ENCODE measurements at regions not wholly inside any gene's neighbourhood (a gene's known extent, or its start where the extent isn't known, plus 50 kb on each side); places are given as distances from the start of the nearest gene placed in this dataset.
A peak's percentile ranks its signal among the peaks of the same experiment; 100 is the strongest.
"Not testable (repeated sequence)": the region's sequence is repeated elsewhere in the genome, so short reads cannot be mapped to it uniquely, and the experiment has no call there.

- TF ChIP-seq, protein P1, sequence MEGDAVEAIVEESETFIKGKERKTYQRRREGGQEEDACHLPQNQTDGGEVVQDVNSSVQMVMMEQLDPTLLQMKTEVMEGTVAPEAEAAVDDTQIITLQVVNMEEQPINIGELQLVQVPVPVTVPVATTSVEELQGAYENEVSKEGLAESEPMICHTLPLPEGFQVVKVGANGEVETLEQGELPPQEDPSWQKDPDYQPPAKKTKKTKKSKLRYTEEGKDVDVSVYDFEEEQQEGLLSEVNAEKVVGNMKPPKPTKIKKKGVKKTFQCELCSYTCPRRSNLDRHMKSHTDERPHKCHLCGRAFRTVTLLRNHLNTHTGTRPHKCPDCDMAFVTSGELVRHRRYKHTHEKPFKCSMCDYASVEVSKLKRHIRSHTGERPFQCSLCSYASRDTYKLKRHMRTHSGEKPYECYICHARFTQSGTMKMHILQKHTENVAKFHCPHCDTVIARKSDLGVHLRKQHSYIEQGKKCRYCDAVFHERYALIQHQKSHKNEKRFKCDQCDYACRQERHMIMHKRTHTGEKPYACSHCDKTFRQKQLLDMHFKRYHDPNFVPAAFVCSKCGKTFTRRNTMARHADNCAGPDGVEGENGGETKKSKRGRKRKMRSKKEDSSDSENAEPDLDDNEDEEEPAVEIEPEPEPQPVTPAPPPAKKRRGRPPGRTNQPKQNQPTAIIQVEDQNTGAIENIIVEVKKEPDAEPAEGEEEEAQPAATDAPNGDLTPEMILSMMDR (IDR thresholded peaks at IDR 0.05; ENCODE audit: borderline replicate concordance) = no peak
Measured at GRCh38 chr1:221246067-221246466, 366.8 kb downstream of the HLX start.

GRCh38 chr1:221246628-221247415, 367.6 kb downstream of the HLX start:
- no peaks in the 10 kb centered on the region for H3K9me3 ChIP-seq (replicated peaks)
- no peaks in the 10 kb centered on the region for H3K27me3 ChIP-seq (ENCODE audit: low read depth)
- H3K27ac ChIP-seq (replicated peaks) = no peak overlapping the region
- TF ChIP-seq, protein P1 (IDR thresholded peaks at IDR 0.05; ENCODE audit: borderline replicate concordance) = no peak
- H3K4me1 ChIP-seq = peaks cover 2% of the 10 kb centered on the region
- no peak for DNase-seq
- no peak overlapping the region for H3K4me3 ChIP-seq
- no peaks in the 10 kb centered on the region for H3K36me3 ChIP-seq
- intact Hi-C loops (cut with micrococcal nuclease) = no loop called here

More at GRCh38 chr1:221246067-221246466, 366.8 kb downstream of the HLX start:
- DNase-seq = no peak
- Histone ChIP-seq H3K4me1 (peaks cover 10% of the 10 kb centered on the region), H3K27ac (replicated peaks) (no peak overlapping the region), H3K27me3 (ENCODE audit: low read depth) (no peaks in the 10 kb centered on the region), H3K9me3 (replicated peaks) (no peaks in the 10 kb centered on the region), H3K36me3 (no peaks in the 10 kb centered on the region), H3K4me3 (no peak overlapping the region)
- intact Hi-C loops (cut with micrococcal nuclease) = no loop called here

GRCh38 chr1:221251580-221251979, 372.3 kb downstream of the HLX start:
- intact Hi-C loops (cut with micrococcal nuclease) = no loop called here
- H3K4me3 ChIP-seq = no peak overlapping the region

DNA sequence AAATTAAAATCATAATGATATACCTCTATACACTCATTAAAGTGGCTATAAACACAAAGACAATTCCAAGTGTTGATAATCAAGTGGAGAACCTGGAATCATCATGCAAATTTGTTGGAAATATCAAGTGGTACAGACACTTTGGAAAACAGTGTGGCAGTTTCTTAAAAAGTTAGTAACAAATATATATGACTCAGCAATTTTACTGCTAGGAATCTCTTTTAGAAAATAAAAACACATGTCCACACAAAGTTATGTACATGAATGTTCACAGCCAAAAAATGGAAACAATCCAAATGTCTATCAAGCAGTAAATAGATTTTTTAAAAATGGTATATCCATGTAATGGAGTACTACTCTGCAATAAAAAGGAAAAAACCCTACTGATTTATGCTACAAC, 375.6 kb downstream of the HLX start:
- Histone ChIP-seq H3K27ac (replicated peaks) (no peak overlapping the region), H3K27me3 (ENCODE audit: low read depth) (no peaks in the 10 kb centered on the region), H3K36me3 (no peaks in the 10 kb centered on the region), H3K4me3 (no peak overlapping the region), H3K4me1 (no peaks in the 10 kb centered on the region), H3K9me3 (replicated peaks) (peaks cover 23% of the 10 kb centered on the region)
- TF ChIP-seq, protein P1 (IDR thresholded peaks at IDR 0.05; ENCODE audit: borderline replicate concordance) = no peak
- no peak for DNase-seq
- intact Hi-C loops (cut with micrococcal nuclease) = no loop called here

More at GRCh38 chr1:221251580-221251979, 372.3 kb downstream of the HLX start:
- no peak for DNase-seq
- no peaks in the 10 kb centered on the region for H3K27me3 ChIP-seq (ENCODE audit: low read depth)
- no peak overlapping the region for H3K27ac ChIP-seq (replicated peaks)
- H3K36me3 ChIP-seq = no peaks in the 10 kb centered on the region
- H3K4me1 ChIP-seq = no peaks in the 10 kb centered on the region
- TF ChIP-seq, protein P1 (IDR thresholded peaks at IDR 0.05; ENCODE audit: borderline replicate concordance) = no peak
- peaks cover 11% of the 10 kb centered on the region for H3K9me3 ChIP-seq (replicated peaks)

- H3K27me3 ChIP-seq (ENCODE audit: low read depth) = no peaks in the 10 kb centered on the region
- H3K4me1 ChIP-seq = no peaks in the 10 kb centered on the region
- H3K27ac ChIP-seq (replicated peaks) = no peak overlapping the region
- peaks cover 23% of the 10 kb centered on the region for H3K9me3 ChIP-seq (replicated peaks)
- no peak overlapping the region for H3K4me3 ChIP-seq
- TF ChIP-seq, protein P1 (IDR thresholded peaks at IDR 0.05; ENCODE audit: borderline replicate concordance) = no peak
- H3K36me3 ChIP-seq = no peaks in the 10 kb centered on the region
- DNase-seq = peak; percentile 22
- intact Hi-C loops (cut with micrococcal nuclease) = no loop called here
Measured at GRCh38 chr1:221256773-221257172, 377.5 kb downstream of the HLX start.

- intact Hi-C loops (cut with micrococcal nuclease); H3K36me3 ChIP-seq; H3K4me3 ChIP-seq; H3K4me1 ChIP-seq; DNase-seq; H3K27ac ChIP-seq (replicated peaks); H3K27me3 ChIP-seq (ENCODE audit: low read depth): not testable (repeated sequence)
- H3K9me3 ChIP-seq (replicated peaks) = peaks cover 25% of the 10 kb centered on the region
Measured at GRCh38 chr1:221257548-221257947, 378.3 kb downstream of the HLX start.

GRCh38 chr1:221262677-221263076, 383.4 kb downstream of the HLX start:
- H3K4me3 ChIP-seq; H3K36me3 ChIP-seq; DNase-seq; H3K27ac ChIP-seq (replicated peaks); H3K27me3 ChIP-seq (ENCODE audit: low read depth): not testable (repeated sequence)
- intact Hi-C loops (cut with micrococcal nuclease) = loop anchor here (5.0 kb wide), 1 partner anchor 175 kb away; no protein-coding TSS in a partner anchor
- H3K9me3 ChIP-seq (replicated peaks) = peaks cover 19% of the 10 kb centered on the region
- H3K4me1 ChIP-seq = peaks cover 16% of the 10 kb centered on the region
